ENCODE measurements at regions not wholly inside any gene's neighbourhood (a gene's known extent, or its start where the extent isn't known, plus 50 kb on each side); places are given as distances from the start of the nearest gene placed in this dataset.

DNA sequence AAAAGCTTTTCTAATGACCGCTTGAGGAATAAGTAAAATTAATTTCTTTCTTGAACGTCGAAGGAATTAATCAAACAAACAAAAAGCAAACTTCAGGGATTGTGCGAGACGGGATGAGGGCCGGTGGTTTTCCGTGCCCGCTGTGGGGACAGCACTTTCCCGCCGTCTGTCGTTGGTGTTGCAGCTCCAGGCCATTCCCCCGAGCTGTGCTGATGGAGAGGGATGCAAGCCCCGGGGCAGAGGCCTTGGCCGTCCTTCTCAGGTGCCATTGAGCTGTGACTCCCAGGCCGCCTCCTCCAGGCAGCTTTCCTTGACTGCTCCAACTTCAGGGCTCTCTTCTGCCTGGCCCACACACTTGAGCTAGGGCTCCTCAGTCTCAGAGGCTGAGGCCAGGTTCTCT is 109.0 kb upstream of the C14orf180 start:
- H3K27me3 Mint-ChIP-seq (ENCODE audit: insufficient read depth, unreplicated experiment), result peaks cover 21% of the 10 kb centered on the region
- H3K27me3 ChIP-seq (replicated peaks; ENCODE audit: control insufficient read depth, insufficient read depth, low read length), result no peaks in the 10 kb centered on the region

GRCh38 chr14:104471114-104471513 is 108.5 kb upstream of the C14orf180 start:
- no peaks in the 10 kb centered on the region for H3K4me1 Mint-ChIP-seq (ENCODE audit: low read depth, unreplicated experiment)
- DNase-seq, result no peak
- peaks cover 12% of the 10 kb centered on the region for H3K9me3 Mint-ChIP-seq (ENCODE audit: unreplicated experiment)
- Histone ChIP-seq H3K27me3 (replicated peaks; ENCODE audit: control insufficient read depth, insufficient read depth, low read length) (no peaks in the 10 kb centered on the region), H3K36me3 (ENCODE audit: control insufficient read depth, insufficient read depth, low read length) (no peaks in the 10 kb centered on the region), H3K4me3 (ENCODE audit: low read depth, low read length) (no peak overlapping the region), H3K9me3 (no peaks in the 10 kb centered on the region), H3K4me1 (no peaks in the 10 kb centered on the region)
- no peaks in the 10 kb centered on the region for H3K36me3 Mint-ChIP-seq (ENCODE audit: insufficient read depth, unreplicated experiment)
- no peak for TF ChIP-seq CTCF (IDR thresholded peaks at IDR 0.05; ENCODE audit: insufficient read depth in 1 of 2, low read depth in 1 of 2, low read length in 1 of 2, severe bottlenecking in 1 of 2, unreplicated experiment in 1 of 2)
- H3K27me3 Mint-ChIP-seq (ENCODE audit: insufficient read depth, unreplicated experiment), result peaks cover 21% of the 10 kb centered on the region
- ChIA-PET CTCF (no interaction called here), POLR2A (no interaction called here)
- no peak overlapping the region for H3K27ac Mint-ChIP-seq (ENCODE audit: unreplicated experiment)
- H3K4me3 Mint-ChIP-seq (ENCODE audit: unreplicated experiment), result no peak overlapping the region
- no TSS peak for BruUV-seq (replicated peaks)
- intact Hi-C loops (cut with micrococcal nuclease; ENCODE audit: unreplicated experiment), result no loop called here

More for the DNA sequence above, 109.0 kb upstream of the C14orf180 start:
- peaks cover 12% of the 10 kb centered on the region for H3K9me3 Mint-ChIP-seq (ENCODE audit: unreplicated experiment)
- no peak overlapping the region for H3K4me3 Mint-ChIP-seq (ENCODE audit: unreplicated experiment)
- no peak overlapping the region for H3K27ac Mint-ChIP-seq (ENCODE audit: unreplicated experiment)
- no TSS peak for BruUV-seq (replicated peaks)
- H3K4me1 ChIP-seq, result no peaks in the 10 kb centered on the region
- H3K36me3 ChIP-seq (ENCODE audit: control insufficient read depth, insufficient read depth, low read length), result no peaks in the 10 kb centered on the region
- H3K9me3 ChIP-seq, result no peaks in the 10 kb centered on the region
- H3K36me3 Mint-ChIP-seq (ENCODE audit: insufficient read depth, unreplicated experiment), result no peaks in the 10 kb centered on the region
- no peak for DNase-seq
- POLR2A ChIA-PET, result no interaction called here
- H3K4me3 ChIP-seq (ENCODE audit: low read depth, low read length), result no peak overlapping the region
- CTCF ChIA-PET, result no interaction called here
- no peak for TF ChIP-seq CTCF (IDR thresholded peaks at IDR 0.05; ENCODE audit: insufficient read depth in 1 of 2, low read depth in 1 of 2, low read length in 1 of 2, severe bottlenecking in 1 of 2, unreplicated experiment in 1 of 2)
- H3K4me1 Mint-ChIP-seq (ENCODE audit: low read depth, unreplicated experiment), result no peaks in the 10 kb centered on the region
- intact Hi-C loops (cut with micrococcal nuclease; ENCODE audit: unreplicated experiment), result no loop called here

GRCh38 chr14:104472073-104472472 is 107.5 kb upstream of the C14orf180 start:
- H3K27me3 Mint-ChIP-seq (ENCODE audit: insufficient read depth, unreplicated experiment), result peaks cover 21% of the 10 kb centered on the region
- H3K27ac Mint-ChIP-seq (ENCODE audit: unreplicated experiment), result no peak overlapping the region
- intact Hi-C loops (cut with micrococcal nuclease; ENCODE audit: unreplicated experiment), result no loop called here
- BruUV-seq (replicated peaks), result no TSS peak
- Histone ChIP-seq H3K4me3 (ENCODE audit: low read depth, low read length) (no peak overlapping the region), H3K36me3 (ENCODE audit: control insufficient read depth, insufficient read depth, low read length) (no peaks in the 10 kb centered on the region), H3K4me1 (no peaks in the 10 kb centered on the region), H3K27me3 (replicated peaks; ENCODE audit: control insufficient read depth, insufficient read depth, low read length) (no peaks in the 10 kb centered on the region), H3K9me3 (no peaks in the 10 kb centered on the region)
- CTCF ChIA-PET, result no interaction called here
- POLR2A ChIA-PET, result no interaction called here
- H3K36me3 Mint-ChIP-seq (ENCODE audit: insufficient read depth, unreplicated experiment), result no peaks in the 10 kb centered on the region
- H3K4me3 Mint-ChIP-seq (ENCODE audit: unreplicated experiment), result no peak overlapping the region
- no peak for DNase-seq
- TF ChIP-seq CTCF (IDR thresholded peaks at IDR 0.05; ENCODE audit: insufficient read depth in 1 of 2, low read depth in 1 of 2, low read length in 1 of 2, severe bottlenecking in 1 of 2, unreplicated experiment in 1 of 2), result no peak
- H3K4me1 Mint-ChIP-seq (ENCODE audit: low read depth, unreplicated experiment), result no peaks in the 10 kb centered on the region
- peaks cover 12% of the 10 kb centered on the region for H3K9me3 Mint-ChIP-seq (ENCODE audit: unreplicated experiment)
